SK-N-SH (cell line): ENCODE measurements at regions not wholly inside any gene's neighbourhood (a gene's known extent, or its start where the extent isn't known, plus 50 kb on each side); places are given as distances from the start of the nearest gene placed in this dataset.

Experiments
- CTCF ChIA-PET: fragments of 300-600, 350-600 bp; formaldehyde crosslinking; extraction: SDS; loops from one replicate; lab custom pipeline; 2021; lab: Yijun Ruan, JAX
- POLR2A ChIA-PET: fragments of 350-600 bp; sonication (Branson Sonifier 250); formaldehyde crosslinking; extraction: SDS; loops from one replicate; lab custom pipeline; 2020; ENCODE audit warnings: antibody characterized with exemption, inconsistent platforms; lab: Yijun Ruan, JAX
- DNase-seq: peaks from one replicate; pipeline ENCODE4 v3.0.0; 2012
- H2AFZ ChIP-seq: fragments of 200-600 bp; sonication (generic); 2 replicates; pipeline ENCODE4 v1.8.1; 2016; ENCODE audit warnings: antibody characterized with exemption, mild to moderate bottlenecking, low read depth
- H3F3A ChIP-seq: fragments of 200-600 bp; sonication (generic); replicated peaks from 2 replicates; pipeline ENCODE3; 2016; ENCODE audit warnings: antibody characterized with exemption, mild to moderate bottlenecking; ENCODE audit not compliant: insufficient read depth
- H3K27ac ChIP-seq, 2 experiments: fragments of 200-500 bp in 1 of 2; fragments of 200-600 bp in 1 of 2; sonication (Bioruptor generic) in 1 of 2; sonication (generic), shearing (Covaris generic) in 1 of 2; 2 replicates each; pipeline versions ENCODE4 v1.5.1 to v1.6.1; 2014 to 2016; ENCODE audit warnings: low read depth in 2 of 2, inconsistent platforms in 1 of 2, low read length in 1 of 2, mild to moderate bottlenecking in 1 of 2, mixed read lengths in 1 of 2
- H3K27me3 ChIP-seq: fragments of 200-600 bp; sonication (generic), shearing (Covaris generic); 2 replicates; pipeline ENCODE4 v1.6.1; 2016; ENCODE audit warnings: mixed run types; ENCODE audit not compliant: insufficient read depth
- H3K36me3 ChIP-seq, 2 experiments: fragments of 200-500 bp in 1 of 2; fragments of 200-600 bp in 1 of 2; sonication (Bioruptor generic) in 1 of 2; sonication (generic) in 1 of 2; replicated peaks in 1 of 2; 2 replicates each; pipeline versions ENCODE3 to v1.5.1; 2014 to 2016; ENCODE audit warnings: low read length in 1 of 2, mild to moderate bottlenecking in 1 of 2; ENCODE audit not compliant: insufficient read depth in 2 of 2, control insufficient read depth in 1 of 2
- H3K4me1 ChIP-seq, 2 experiments: fragments of 200-500 bp in 1 of 2; fragments of 200-600 bp in 1 of 2; sonication (Bioruptor generic) in 1 of 2; sonication (generic), shearing (Covaris generic) in 1 of 2; 2 replicates each; pipeline versions ENCODE4 v1.5.1 to v1.6.1; 2014 to 2016; ENCODE audit warnings: low read depth in 1 of 2, low read length in 1 of 2, mixed run types in 1 of 2; ENCODE audit not compliant: insufficient read depth in 2 of 2, control insufficient read depth in 1 of 2
- H3K4me2 ChIP-seq: fragments of 200-600 bp; sonication (generic), shearing (Covaris generic); 2 replicates; pipeline ENCODE4 v1.6.1; 2017; ENCODE audit warnings: mixed run types
- H3K4me3 ChIP-seq, 2 experiments: fragments of 200-500 bp in 1 of 2; fragments of 200-600 bp in 1 of 2; sonication (Bioruptor generic) in 1 of 2; sonication (generic), shearing (Covaris generic) in 1 of 2; 2 replicates each; pipeline versions ENCODE4 v1.5.1 to v1.8.1; 2014 to 2016; ENCODE audit warnings: low read depth in 2 of 2, inconsistent platforms in 1 of 2, low read length in 1 of 2, mild to moderate bottlenecking in 1 of 2, mixed read lengths in 1 of 2, moderate library complexity in 1 of 2
- H3K79me2 ChIP-seq: fragments of 200-600 bp; sonication (generic); 2 replicates; pipeline ENCODE4 v1.8.1; 2017; ENCODE audit warnings: mild to moderate bottlenecking; ENCODE audit not compliant: insufficient read depth
- H3K9ac ChIP-seq: fragments of 200-600 bp; sonication (generic); 2 replicates; pipeline ENCODE4 v1.6.1; 2017; ENCODE audit warnings: mixed run types
- H3K9me2 ChIP-seq: fragments of 200-600 bp; sonication (generic); 2 replicates; pipeline ENCODE4 v1.6.1; 2017; ENCODE audit warnings: mixed run types
- H3K9me3 ChIP-seq: fragments of 200-600 bp; sonication (generic); 2 replicates; pipeline ENCODE4 v1.6.1; 2017; ENCODE audit warnings: mixed run types, mild to moderate bottlenecking, moderate library complexity
- H4K20me1 ChIP-seq: fragments of 200-600 bp; sonication (generic); 2 replicates; pipeline ENCODE4 v1.6.1; 2017; ENCODE audit warnings: mild to moderate bottlenecking, mixed run types; ENCODE audit not compliant: insufficient read depth
- ELF1 ChIP-seq: IDR thresholded peaks from 2 replicates; pipeline ENCODE4 v1.4.0; 2012
- EZH2phosphoT487 ChIP-seq: fragments of 200-600 bp; sonication (generic); IDR thresholded peaks from 2 replicates; pipeline ENCODE4 v1.6.1; 2017; ENCODE audit warnings: low read depth, mixed run types, mild to moderate bottlenecking, antibody characterized with exemption, moderate library complexity, borderline replicate concordance
- MEF2A ChIP-seq: IDR thresholded peaks from 2 replicates; pipeline ENCODE4 v1.4.0; 2012; ENCODE audit warnings: low read depth, borderline replicate concordance
- POLR2AphosphoS5 ChIP-seq: IDR thresholded peaks from 2 replicates; pipeline ENCODE4 v1.6.1; 2012; ENCODE audit warnings: low read depth, low read length
- RCOR1 ChIP-seq: fragments of 150-350 bp; IDR thresholded peaks from 2 replicates; pipeline ENCODE4 v1.6.1; 2017; ENCODE audit warnings: antibody characterized with exemption, low read length
- RFX5 ChIP-seq: IDR thresholded peaks from 2 replicates; pipeline ENCODE4 v1.6.1; 2012; ENCODE audit warnings: mild to moderate bottlenecking, improper control_type of control experiment, low read length
- RXRA ChIP-seq: IDR thresholded peaks from 2 replicates; pipeline ENCODE4 v1.4.0; 2012; ENCODE audit warnings: low read depth, mild to moderate bottlenecking, borderline replicate concordance
- SIN3A ChIP-seq: IDR thresholded peaks from 2 replicates; pipeline ENCODE4 v1.6.1; 2012; ENCODE audit warnings: low read depth, mild to moderate bottlenecking, low read length, moderate library complexity, borderline replicate concordance
- TAF1 ChIP-seq: IDR thresholded peaks from 2 replicates; pipeline ENCODE4 v1.6.1; 2012; ENCODE audit warnings: low read depth, mild to moderate bottlenecking, low read length, moderate library complexity, borderline replicate concordance
- TCF12 ChIP-seq: IDR thresholded peaks from 2 replicates; pipeline ENCODE4 v1.4.0; 2012
- YY1 ChIP-seq: IDR thresholded peaks from 2 replicates; pipeline ENCODE4 v1.4.0; 2012; ENCODE audit warnings: low read depth, mild to moderate bottlenecking
- WGBS: methylation state at CpG from one replicate; pipeline ENCODE4 v1.1.6; 2017; ENCODE audit warnings: low lambda C conversion rate; 5-methylcytosine and 5-hydroxymethylcytosine counted together
- TF ChIP-seq, protein P1 (sequence below): fragments of 150-350 bp; IDR thresholded peaks from 2 replicates; pipeline ENCODE4 v1.6.1; 2016; ENCODE audit warnings: mild to moderate bottlenecking, low read depth, low read length
- TF ChIP-seq, protein P2 (sequence below): IDR thresholded peaks from 2 replicates; pipeline ENCODE4 v1.4.0; 2012; ENCODE audit warnings: low read depth
- TF ChIP-seq, protein P3 (sequence below): IDR thresholded peaks from 2 replicates; pipeline ENCODE4 v1.4.0; 2012; ENCODE audit warnings: low read depth, borderline replicate concordance
- TF ChIP-seq, protein P4 (sequence below): fragments of 150-350 bp; IDR thresholded peaks from 2 replicates; pipeline ENCODE4 v1.6.1; 2017; ENCODE audit warnings: antibody characterized with exemption, low read length, low read depth, borderline replicate concordance

DNA sequence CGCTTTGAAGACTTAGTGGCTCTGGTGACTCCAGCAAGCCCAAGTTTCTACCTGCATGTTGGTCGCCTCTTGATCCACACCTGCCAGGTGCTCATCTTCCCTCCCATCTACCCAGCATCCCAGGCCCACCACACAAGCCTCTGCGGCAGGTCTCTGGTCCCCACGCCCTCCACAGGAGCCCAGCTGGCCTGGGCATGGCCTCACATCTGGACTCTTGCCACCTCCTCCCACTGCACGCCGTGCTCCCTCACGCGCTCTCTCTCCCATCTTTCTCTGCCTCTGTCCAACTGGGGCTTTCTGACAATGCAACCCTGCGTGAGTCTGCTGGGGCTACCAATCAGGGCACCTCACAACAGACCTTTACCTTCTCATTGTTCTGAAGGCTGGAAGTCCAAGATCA lies 50.2 kb upstream of the FGFR2 start:
- no peaks in the 10 kb centered on the region for H4K20me1 ChIP-seq
- no peaks in the 10 kb centered on the region for H3K9me2 ChIP-seq
- CTCF ChIA-PET: interaction anchor here (1.3 kb wide), 1 partner anchor 10 kb away, joined by 3 read pairs; no protein-coding TSS in a partner anchor
- H3K4me2 ChIP-seq: no peak overlapping the region
- no peak overlapping the region for H3K9ac ChIP-seq
- WGBS: 60% methylated on average over 9 of the region's 9 CpGs
- POLR2A ChIA-PET: no interaction called here
- no peaks in the 10 kb centered on the region for H3K27me3 ChIP-seq
- no peaks in the 10 kb centered on the region for H3K79me2 ChIP-seq
- no peaks in the 10 kb centered on the region for H3K36me3 ChIP-seq
- no peak overlapping the region for H3K27ac ChIP-seq
- no peak overlapping the region for H2AFZ ChIP-seq
- no peaks in the 10 kb centered on the region for H3F3A ChIP-seq
- H3K4me1 ChIP-seq: peaks cover 0 to 11% of the 10 kb centered on the region in 2 experiments; a peak in 1 of 4 replicates
- no peaks in the 10 kb centered on the region for H3K9me3 ChIP-seq
- no peak overlapping the region for H3K4me3 ChIP-seq
- no peak for DNase-seq
- no peak for TF ChIP-seq ELF1
- TF ChIP-seq, protein P1, sequence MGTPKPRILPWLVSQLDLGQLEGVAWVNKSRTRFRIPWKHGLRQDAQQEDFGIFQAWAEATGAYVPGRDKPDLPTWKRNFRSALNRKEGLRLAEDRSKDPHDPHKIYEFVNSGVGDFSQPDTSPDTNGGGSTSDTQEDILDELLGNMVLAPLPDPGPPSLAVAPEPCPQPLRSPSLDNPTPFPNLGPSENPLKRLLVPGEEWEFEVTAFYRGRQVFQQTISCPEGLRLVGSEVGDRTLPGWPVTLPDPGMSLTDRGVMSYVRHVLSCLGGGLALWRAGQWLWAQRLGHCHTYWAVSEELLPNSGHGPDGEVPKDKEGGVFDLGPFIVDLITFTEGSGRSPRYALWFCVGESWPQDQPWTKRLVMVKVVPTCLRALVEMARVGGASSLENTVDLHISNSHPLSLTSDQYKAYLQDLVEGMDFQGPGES: no peak
- TF ChIP-seq POLR2AphosphoS5: no peak
- TF ChIP-seq, protein P2, sequence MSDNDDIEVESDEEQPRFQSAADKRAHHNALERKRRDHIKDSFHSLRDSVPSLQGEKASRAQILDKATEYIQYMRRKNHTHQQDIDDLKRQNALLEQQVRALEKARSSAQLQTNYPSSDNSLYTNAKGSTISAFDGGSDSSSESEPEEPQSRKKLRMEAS: no peak
- no peak for TF ChIP-seq RFX5

DNA sequence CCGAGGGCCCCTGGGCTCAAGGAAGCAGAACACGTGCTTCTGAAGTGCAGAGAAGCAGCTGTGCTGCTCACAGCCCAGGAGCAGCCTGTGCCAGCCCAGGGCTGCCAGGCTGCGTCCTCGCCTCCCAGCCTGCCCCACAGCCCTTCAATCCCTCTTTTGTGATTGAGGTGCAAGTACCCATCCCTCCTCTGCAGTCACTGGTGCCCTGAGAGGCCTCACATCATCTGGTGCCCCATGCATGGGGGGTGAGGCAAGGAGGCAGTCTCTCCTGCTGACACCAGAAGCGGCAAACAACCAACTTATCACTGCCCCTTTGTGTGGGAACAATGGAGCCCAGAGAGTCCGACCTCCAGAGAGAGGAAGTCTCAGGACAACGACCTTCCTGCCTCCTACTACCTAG lies 49.8 kb upstream of the FGFR2 start:
- Histone ChIP-seq H3K9me3 (no peaks in the 10 kb centered on the region), H3K27ac (no peak overlapping the region), H3K9me2 (no peaks in the 10 kb centered on the region), H4K20me1 (no peaks in the 10 kb centered on the region), H3K4me1 (peaks cover 0 to 11% of the 10 kb centered on the region in 2 experiments; a peak in 1 of 4 replicates), H3K79me2 (no peaks in the 10 kb centered on the region), H2AFZ (no peak overlapping the region), H3K27me3 (no peaks in the 10 kb centered on the region), H3F3A (no peaks in the 10 kb centered on the region), H3K4me3 (no peak overlapping the region), H3K36me3 (no peaks in the 10 kb centered on the region), H3K4me2 (no peak overlapping the region), H3K9ac (no peak overlapping the region)
- TF ChIP-seq POLR2AphosphoS5: no peak
- no peak for TF ChIP-seq EZH2phosphoT487
- no peak for TF ChIP-seq ELF1
- no peak for TF ChIP-seq TCF12
- no peak for TF ChIP-seq SIN3A
- TF ChIP-seq, protein P1: no peak
- no peak for TF ChIP-seq RCOR1
- no peak for TF ChIP-seq MEF2A
- no peak for TF ChIP-seq TAF1
- TF ChIP-seq, protein P3, sequence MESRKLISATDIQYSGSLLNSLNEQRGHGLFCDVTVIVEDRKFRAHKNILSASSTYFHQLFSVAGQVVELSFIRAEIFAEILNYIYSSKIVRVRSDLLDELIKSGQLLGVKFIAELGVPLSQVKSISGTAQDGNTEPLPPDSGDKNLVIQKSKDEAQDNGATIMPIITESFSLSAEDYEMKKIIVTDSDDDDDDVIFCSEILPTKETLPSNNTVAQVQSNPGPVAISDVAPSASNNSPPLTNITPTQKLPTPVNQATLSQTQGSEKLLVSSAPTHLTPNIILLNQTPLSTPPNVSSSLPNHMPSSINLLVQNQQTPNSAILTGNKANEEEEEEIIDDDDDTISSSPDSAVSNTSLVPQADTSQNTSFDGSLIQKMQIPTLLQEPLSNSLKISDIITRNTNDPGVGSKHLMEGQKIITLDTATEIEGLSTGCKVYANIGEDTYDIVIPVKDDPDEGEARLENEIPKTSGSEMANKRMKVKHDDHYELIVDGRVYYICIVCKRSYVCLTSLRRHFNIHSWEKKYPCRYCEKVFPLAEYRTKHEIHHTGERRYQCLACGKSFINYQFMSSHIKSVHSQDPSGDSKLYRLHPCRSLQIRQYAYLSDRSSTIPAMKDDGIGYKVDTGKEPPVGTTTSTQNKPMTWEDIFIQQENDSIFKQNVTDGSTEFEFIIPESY: no peak
- no peak for TF ChIP-seq YY1
- TF ChIP-seq, protein P4, sequence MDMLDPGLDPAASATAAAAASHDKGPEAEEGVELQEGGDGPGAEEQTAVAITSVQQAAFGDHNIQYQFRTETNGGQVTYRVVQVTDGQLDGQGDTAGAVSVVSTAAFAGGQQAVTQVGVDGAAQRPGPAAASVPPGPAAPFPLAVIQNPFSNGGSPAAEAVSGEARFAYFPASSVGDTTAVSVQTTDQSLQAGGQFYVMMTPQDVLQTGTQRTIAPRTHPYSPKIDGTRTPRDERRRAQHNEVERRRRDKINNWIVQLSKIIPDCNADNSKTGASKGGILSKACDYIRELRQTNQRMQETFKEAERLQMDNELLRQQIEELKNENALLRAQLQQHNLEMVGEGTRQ: no peak
- no peak for TF ChIP-seq RXRA
- ChIA-PET CTCF (interaction anchor here (1.3 kb wide), 1 partner anchor 11 kb away, joined by 3 read pairs; no protein-coding TSS in a partner anchor), POLR2A (no interaction called here)
- 27% methylated on average over 7 of the region's 7 CpGs for WGBS
- no peak for DNase-seq
